ENCODE measurements at regions not wholly inside any gene's neighbourhood (a gene's known extent, or its start where the extent isn't known, plus 50 kb on each side); places are given as distances from the start of the nearest gene placed in this dataset.

GRCh38 chr1:218537122-218537913, 192.2 kb downstream of the TGFB2 start:
- CTCF ChIA-PET, result interaction anchor here (0.6 to 1.4 kb wide), 7 partner anchors 8 to 1543 kb away, joined by 3 to 5 read pairs (median 3); no protein-coding TSS in a partner anchor
- Mint-ChIP-seq H3K27me3 (ENCODE audit: insufficient read depth, unreplicated experiment) (no peaks in the 10 kb centered on the region), H3K4me3 (ENCODE audit: unreplicated experiment) (peak overlapping the region; percentile 5), H3K4me1 (ENCODE audit: insufficient read depth, unreplicated experiment) (peaks cover 36% of the 10 kb centered on the region), H3K27ac (ENCODE audit: low read depth, unreplicated experiment) (peak overlapping the region; percentile 98), H3K36me3 (ENCODE audit: insufficient read depth, unreplicated experiment) (no peaks in the 10 kb centered on the region), H3K9me3 (ENCODE audit: unreplicated experiment) (peaks cover 8% of the 10 kb centered on the region)
- intact Hi-C loops (cut with micrococcal nuclease), result loop anchor here (1.0 to 5.0 kb wide), 4 partner anchors 41 to 407 kb away; no protein-coding TSS in a partner anchor
- TF ChIP-seq CTCF (IDR thresholded peaks at IDR 0.05; ENCODE audit: unreplicated experiment), result no peak
- peak; percentile 74 for DNase-seq (ENCODE audit: unreplicated experiment)
- POLR2A ChIA-PET, result interaction anchor here (0.9 to 3.9 kb wide), 8 partner anchors 13 to 192 kb away, joined by 3 to 28 read pairs (median 4); partner anchors contain the start of gene TGFB2
- BruUV-seq (replicated peaks), result no TSS peak

GRCh38 chr1:218538341-218538740, 193.2 kb downstream of the TGFB2 start:
- H3K4me1 Mint-ChIP-seq (ENCODE audit: insufficient read depth, unreplicated experiment), result peaks cover 36% of the 10 kb centered on the region
- no peak for DNase-seq (ENCODE audit: unreplicated experiment)
- POLR2A ChIA-PET, result interaction anchor here (1.4 to 3.9 kb wide), 6 partner anchors 8 to 193 kb away, joined by 3 to 28 read pairs (median 6); partner anchors contain the start of gene TGFB2
- no peaks in the 10 kb centered on the region for H3K36me3 Mint-ChIP-seq (ENCODE audit: insufficient read depth, unreplicated experiment)
- H3K9me3 Mint-ChIP-seq (ENCODE audit: unreplicated experiment), result peaks cover 4% of the 10 kb centered on the region
- TF ChIP-seq CTCF (IDR thresholded peaks at IDR 0.05; ENCODE audit: unreplicated experiment), result no peak
- no peaks in the 10 kb centered on the region for H3K27me3 Mint-ChIP-seq (ENCODE audit: insufficient read depth, unreplicated experiment)
- CTCF ChIA-PET, result interaction anchor here (0.7 to 2.2 kb wide), 4 partner anchors 14 to 734 kb away, joined by 3 to 11 read pairs (median 3); no protein-coding TSS in a partner anchor
- H3K27ac Mint-ChIP-seq (ENCODE audit: low read depth, unreplicated experiment), result peak overlapping the region; percentile 98
- no peak overlapping the region for H3K4me3 Mint-ChIP-seq (ENCODE audit: unreplicated experiment)
- intact Hi-C loops (cut with micrococcal nuclease), result loop anchor here (5.0 kb wide), 2 partner anchors 76 to 169 kb away; no protein-coding TSS in a partner anchor
- BruUV-seq (replicated peaks), result no TSS peak

GRCh38 chr1:218546314-218546713, 201.2 kb downstream of the TGFB2 start:
- no peaks in the 10 kb centered on the region for H3K36me3 Mint-ChIP-seq (ENCODE audit: insufficient read depth, unreplicated experiment)
- no peaks in the 10 kb centered on the region for H3K9me3 Mint-ChIP-seq (ENCODE audit: unreplicated experiment)
- H3K27me3 Mint-ChIP-seq (ENCODE audit: insufficient read depth, unreplicated experiment), result no peaks in the 10 kb centered on the region
- peak; percentile 42 for DNase-seq (ENCODE audit: unreplicated experiment)
- BruUV-seq (replicated peaks), result no TSS peak
- intact Hi-C loops (cut with micrococcal nuclease), result loop anchor here (1.0 kb wide), 3 partner anchors 185 to 521 kb away; no protein-coding TSS in a partner anchor
- H3K27ac Mint-ChIP-seq (ENCODE audit: low read depth, unreplicated experiment), result no peak overlapping the region
- TF ChIP-seq CTCF (IDR thresholded peaks at IDR 0.05; ENCODE audit: unreplicated experiment), result peak; percentile 46
- ChIA-PET CTCF (interaction anchor here (0.6 to 2.2 kb wide), 13 partner anchors 17 to 520 kb away, joined by 3 to 11 read pairs (median 4); no protein-coding TSS in a partner anchor), POLR2A (interaction anchor here (0.9 to 1.3 kb wide), 3 partner anchors 48 to 207 kb away, joined by 3 to 6 read pairs (median 3); no protein-coding TSS in a partner anchor)
- no peak overlapping the region for H3K4me3 Mint-ChIP-seq (ENCODE audit: unreplicated experiment)
- H3K4me1 Mint-ChIP-seq (ENCODE audit: insufficient read depth, unreplicated experiment), result no peaks in the 10 kb centered on the region
